Activated B cell treated with CpG ODN at 0.5 μM for 24 hours (primary cell): ENCODE measurements at regions not wholly inside any gene's neighbourhood (a gene's known extent, or its start where the extent isn't known, plus 50 kb on each side); places are given as distances from the start of the nearest gene placed in this dataset.

Experiments
- ATAC-seq: fragments of 200-7000 bp; cut with Tn5 transposase; one replicate; pipeline ENCODE4 v1.10.0; 2021; ENCODE audit warnings: low read depth, mild to moderate bottlenecking, moderate library complexity
- CTCF ChIA-PET: fragments of 350-600 bp; sonication (Branson Sonifier 250); formaldehyde crosslinking; loops from one replicate; lab custom pipeline; 2021; ENCODE audit warnings: antibody characterized with exemption; lab: Charles Lee
- POLR2A ChIA-PET: fragments of 350-600 bp; sonication (Branson Sonifier 250); formaldehyde crosslinking; loops from one replicate; lab custom pipeline; 2021; ENCODE audit warnings: antibody characterized with exemption; lab: Charles Lee
- DNase-seq: peaks from one replicate; pipeline ENCODE4 v3.0.0; 2022
- H3K27ac Mint-ChIP-seq: one replicate; pipeline ENCODE4 v1.8.0; 2020; ENCODE audit warnings: mixed read lengths
- H3K27me3 Mint-ChIP-seq: one replicate; pipeline ENCODE4 v1.8.0; 2021; ENCODE audit warnings: mixed read lengths
- H3K36me3 Mint-ChIP-seq: one replicate; pipeline ENCODE4 v1.8.0; 2021; ENCODE audit warnings: low read depth, mixed read lengths
- H3K4me1 Mint-ChIP-seq: one replicate; pipeline ENCODE4 v1.8.0; 2021; ENCODE audit warnings: mixed read lengths
- H3K4me3 Mint-ChIP-seq: one replicate; pipeline ENCODE4 v1.8.0; 2020; ENCODE audit warnings: mild to moderate bottlenecking, mixed read lengths
- H3K9me3 Mint-ChIP-seq: one replicate; pipeline ENCODE4 v1.8.0; 2020; ENCODE audit warnings: mixed read lengths
- CTCF ChIP-seq: fragments of 200-600 bp; IDR thresholded peaks from one replicate; pipeline ENCODE4 v1.8.0; 2022; ENCODE audit warnings: antibody characterized with exemption, mild to moderate bottlenecking
- intact Hi-C: fragments of 100-400 bp; cut with micrococcal nuclease; formaldehyde crosslinking; loops from one replicate; pipeline ENCODE4 v1.15.1; 2024

GRCh38 chr14:25150934-25151790 is 101.2 kb upstream of the STXBP6 start:
- no peaks in the 10 kb centered on the region for H3K36me3 Mint-ChIP-seq
- CTCF ChIA-PET, result interaction anchor here (0.6 to 0.9 kb wide), 3 partner anchors 12 to 442 kb away, joined by 3 to 8 read pairs (median 3); no protein-coding TSS in a partner anchor
- ATAC-seq (no peak), DNase-seq (no peak)
- intact Hi-C loops, result loop anchor here (1.0 to 5.0 kb wide), 3 partner anchors 441 to 669 kb away; no protein-coding TSS in a partner anchor
- no peaks in the 10 kb centered on the region for H3K9me3 Mint-ChIP-seq
- H3K27ac Mint-ChIP-seq, result no peak overlapping the region
- H3K4me3 Mint-ChIP-seq, result no peak overlapping the region
- POLR2A ChIA-PET, result no interaction called here
- H3K4me1 Mint-ChIP-seq, result no peaks in the 10 kb centered on the region
- no peaks in the 10 kb centered on the region for H3K27me3 Mint-ChIP-seq
- peak; percentile 53 for TF ChIP-seq CTCF

GRCh38 chr14:25150401-25150800 is 100.5 kb upstream of the STXBP6 start:
- POLR2A ChIA-PET, result no interaction called here
- Mint-ChIP-seq H3K27me3 (no peaks in the 10 kb centered on the region), H3K9me3 (no peaks in the 10 kb centered on the region), H3K4me1 (no peaks in the 10 kb centered on the region), H3K27ac (no peak overlapping the region), H3K4me3 (no peak overlapping the region), H3K36me3 (no peaks in the 10 kb centered on the region)
- no peak for ATAC-seq
- no peak for TF ChIP-seq CTCF
- CTCF ChIA-PET, result no interaction called here
- intact Hi-C loops, result loop anchor here (5.0 kb wide), 1 partner anchor 668 kb away; no protein-coding TSS in a partner anchor
- no peak for DNase-seq

- POLR2A ChIA-PET, result no interaction called here
- Mint-ChIP-seq H3K4me1 (no peaks in the 10 kb centered on the region), H3K4me3 (no peak overlapping the region), H3K36me3 (no peaks in the 10 kb centered on the region), H3K9me3 (no peaks in the 10 kb centered on the region), H3K27ac (no peak overlapping the region), H3K27me3 (peaks cover 9% of the 10 kb centered on the region)
- ATAC-seq, result no peak
- CTCF ChIA-PET, result no interaction called here
- no peak for TF ChIP-seq CTCF
- no peak for DNase-seq
- intact Hi-C loops, result no loop called here
Observed at GRCh38 chr14:25140411-25140810, 90.5 kb upstream of the STXBP6 start.

GRCh38 chr14:25136811-25137210 is 86.9 kb upstream of the STXBP6 start:
- TF ChIP-seq CTCF, result no peak
- DNase-seq (no peak), ATAC-seq (no peak)
- Mint-ChIP-seq H3K9me3 (no peaks in the 10 kb centered on the region), H3K27ac (no peak overlapping the region), H3K4me1 (no peaks in the 10 kb centered on the region), H3K4me3 (no peak overlapping the region), H3K36me3 (no peaks in the 10 kb centered on the region), H3K27me3 (peaks cover 32% of the 10 kb centered on the region)
- intact Hi-C loops, result no loop called here
- CTCF ChIA-PET, result no interaction called here
- POLR2A ChIA-PET, result no interaction called here

GRCh38 chr14:25134184-25134583 is 84.2 kb upstream of the STXBP6 start:
- intact Hi-C loops, result no loop called here
- no peaks in the 10 kb centered on the region for H3K4me1 Mint-ChIP-seq
- DNase-seq (no peak), ATAC-seq (no peak)
- H3K36me3 Mint-ChIP-seq, result no peaks in the 10 kb centered on the region
- no peak overlapping the region for H3K27ac Mint-ChIP-seq
- H3K27me3 Mint-ChIP-seq, result peaks cover 34% of the 10 kb centered on the region
- TF ChIP-seq CTCF, result no peak
- no peaks in the 10 kb centered on the region for H3K9me3 Mint-ChIP-seq
- ChIA-PET CTCF (interaction anchor here (5.0 kb wide), 1 partner anchor 423 kb away, joined by 69 read pairs; no protein-coding TSS in a partner anchor), POLR2A (no interaction called here)
- no peak overlapping the region for H3K4me3 Mint-ChIP-seq
